SW 1271 (cell line): ENCODE measurements at regions not wholly inside any gene's neighbourhood (a gene's known extent, or its start where the extent isn't known, plus 50 kb on each side); places are given as distances from the start of the nearest gene placed in this dataset.

ENCODE experiments used
- DNase-seq, 2 experiments: peaks; one replicate each; lab custom pipeline; 2025; lab: John Stamatoyannopoulos, UW

DNA sequence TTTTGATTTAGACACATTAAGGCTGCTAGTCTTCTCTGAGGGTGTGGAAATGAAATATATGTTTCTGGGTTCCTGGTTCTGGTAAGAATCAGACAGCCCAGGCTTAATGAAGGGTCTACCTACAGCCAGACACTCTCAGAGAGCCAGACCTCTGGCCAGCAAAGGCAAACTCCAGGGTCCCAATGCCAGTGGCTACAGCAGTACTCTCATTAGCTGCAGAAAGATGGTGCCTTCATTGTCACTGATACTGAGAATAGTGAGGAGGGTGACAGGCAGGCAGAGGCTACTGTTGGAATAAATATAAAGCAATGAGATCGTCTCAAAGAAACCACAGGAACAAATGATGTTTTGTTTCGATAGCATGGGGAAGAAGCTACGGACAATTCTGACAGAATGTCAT lies 437.6 kb downstream of the GPM6A start:
- DNase-seq, result no peak

DNA sequence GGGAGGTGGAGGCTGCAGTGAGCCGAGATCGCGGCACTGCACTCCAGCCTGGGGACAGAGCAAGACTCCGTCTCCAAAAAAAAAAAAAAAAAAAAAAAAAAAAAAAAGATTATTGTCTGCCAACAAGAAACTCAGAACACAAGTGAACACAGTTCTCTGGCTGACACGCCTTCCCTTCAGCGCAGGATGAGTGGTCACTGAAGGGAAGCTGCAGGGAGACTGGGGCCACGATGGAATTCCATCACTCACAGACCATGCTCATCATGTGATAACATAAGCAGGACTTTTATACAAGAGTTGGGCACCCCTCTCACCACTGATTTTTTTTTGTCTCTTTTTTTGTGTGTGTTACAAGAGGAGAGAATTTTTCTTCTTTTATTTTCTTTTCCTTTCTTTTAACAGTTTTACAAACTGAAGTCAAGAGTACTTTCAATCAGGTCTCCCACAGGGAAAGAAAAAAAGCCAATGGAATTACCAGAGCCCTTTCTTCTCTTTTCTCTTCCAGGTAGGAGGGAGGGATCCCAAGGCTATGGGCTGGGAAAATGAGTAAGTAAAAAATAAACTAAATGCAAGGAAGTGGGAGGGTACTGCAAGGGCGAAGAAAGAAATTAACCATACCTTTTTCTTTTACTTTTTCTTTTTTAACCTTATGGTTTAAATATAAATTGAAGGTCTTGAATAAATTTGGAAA lies 435.6 kb downstream of the GPM6A start:
- DNase-seq, result no peak

DNA sequence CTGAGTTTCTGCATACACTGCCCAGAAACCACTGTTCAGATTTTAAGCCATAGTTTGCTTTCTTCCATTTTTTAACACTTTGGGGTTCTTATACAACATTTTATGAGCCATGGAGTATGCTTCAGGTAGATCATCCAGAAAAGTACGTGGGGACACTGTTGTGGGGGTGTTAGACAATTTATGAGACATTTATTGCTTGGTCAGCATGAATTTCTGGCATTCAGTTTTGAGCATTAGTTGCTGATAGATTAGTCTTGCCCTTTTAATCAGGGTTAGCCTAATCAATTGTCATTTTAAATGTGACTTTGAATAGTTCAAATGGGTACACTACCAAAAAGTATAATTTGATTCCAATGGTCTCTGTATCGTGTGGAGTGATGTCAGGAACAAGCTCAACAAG lies 434.9 kb downstream of the GPM6A start:
- DNase-seq, result no peak

DNA sequence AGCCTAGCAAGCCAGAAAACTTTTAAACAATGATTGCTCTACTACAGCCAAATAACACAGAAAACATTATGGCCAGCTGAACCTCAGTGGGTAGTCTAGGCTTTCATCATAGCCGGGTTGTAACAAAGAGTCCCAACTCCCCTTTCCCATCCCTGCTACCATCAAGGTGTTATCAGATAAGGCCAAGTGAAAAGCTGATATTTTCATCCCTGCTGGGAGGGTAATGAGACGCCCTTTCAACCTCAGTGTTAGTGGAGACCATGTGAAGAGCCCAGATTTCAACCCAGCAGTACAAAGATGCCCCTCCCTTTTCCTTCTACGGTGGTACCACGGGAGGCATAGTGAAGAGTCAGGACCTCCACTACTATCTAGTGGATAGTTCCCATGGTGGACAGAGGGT lies 433.7 kb downstream of the GPM6A start:
- no peak for DNase-seq

DNA sequence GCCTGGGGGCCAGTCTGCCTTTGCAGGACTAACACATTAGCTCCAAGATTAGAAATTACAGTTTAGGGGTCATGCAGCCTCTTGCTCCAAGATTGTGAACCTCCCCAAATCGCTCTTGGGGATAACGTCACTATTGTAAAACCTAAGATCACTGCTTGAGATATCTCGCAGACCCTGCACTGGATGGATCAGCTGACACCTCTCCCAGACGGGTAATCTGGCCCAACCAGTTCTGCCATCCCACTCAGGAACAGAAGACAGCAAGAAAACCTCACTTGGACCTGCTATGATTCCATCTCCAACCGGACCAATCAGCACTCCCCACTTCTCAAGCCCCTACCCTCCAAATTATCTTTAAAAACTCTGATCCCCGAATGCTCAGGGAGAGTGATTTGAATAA lies 431.2 kb downstream of the GPM6A start:
- no peak for DNase-seq

DNA sequence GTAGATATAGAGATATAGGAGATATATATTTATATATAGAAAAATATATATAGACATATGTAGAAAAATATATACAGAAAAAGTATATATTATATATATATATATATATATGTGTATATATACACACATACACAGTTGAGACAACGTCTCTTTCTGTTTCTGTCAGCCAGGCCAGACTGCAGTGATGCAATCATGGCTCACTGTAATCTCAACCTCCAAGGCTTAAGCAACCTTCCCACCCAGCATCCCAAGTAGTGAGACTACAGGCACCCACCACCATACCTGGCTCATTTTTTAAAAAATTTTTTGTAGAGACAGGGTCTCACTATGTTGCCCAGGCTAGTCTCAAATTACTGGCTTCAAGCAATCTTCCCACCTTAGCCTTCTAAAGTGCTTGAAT lies 426.3 kb downstream of the GPM6A start:
- no peak for DNase-seq

DNA sequence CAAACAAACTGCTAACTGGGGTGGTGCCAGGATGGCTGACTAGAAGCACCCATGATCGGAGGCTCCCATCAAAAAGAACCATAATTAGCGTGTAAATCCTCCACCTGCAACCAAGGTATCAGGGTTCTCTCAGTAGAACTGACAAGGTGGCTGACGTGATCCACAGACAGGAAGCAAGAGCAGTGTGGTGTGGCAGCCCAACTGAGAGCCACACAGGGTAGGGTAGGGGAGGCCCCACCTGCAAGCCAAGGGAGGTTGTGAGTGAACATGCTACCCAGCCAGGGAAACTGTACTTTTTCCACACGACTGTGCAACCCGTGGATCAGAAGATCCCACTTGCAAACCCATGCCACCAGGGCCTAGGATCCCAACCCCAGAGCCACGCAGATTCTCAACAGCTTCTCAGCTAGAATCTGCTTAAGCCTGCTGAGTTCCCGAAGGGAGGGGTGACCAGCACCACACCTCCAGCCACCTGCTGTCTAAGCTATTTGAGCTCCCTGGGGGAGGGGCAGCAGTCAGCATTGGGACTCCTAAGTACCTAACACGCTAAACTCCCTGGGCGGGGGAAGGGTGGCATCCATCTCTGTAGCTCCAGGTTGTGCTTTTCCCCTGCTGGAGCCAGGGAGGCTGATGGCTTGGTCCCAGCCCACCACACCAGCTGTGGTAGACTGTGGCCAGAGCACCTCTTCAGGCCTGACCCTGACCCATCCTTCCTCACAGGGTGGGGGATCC lies 425.1 kb downstream of the GPM6A start:
- DNase-seq, result no peak

DNA sequence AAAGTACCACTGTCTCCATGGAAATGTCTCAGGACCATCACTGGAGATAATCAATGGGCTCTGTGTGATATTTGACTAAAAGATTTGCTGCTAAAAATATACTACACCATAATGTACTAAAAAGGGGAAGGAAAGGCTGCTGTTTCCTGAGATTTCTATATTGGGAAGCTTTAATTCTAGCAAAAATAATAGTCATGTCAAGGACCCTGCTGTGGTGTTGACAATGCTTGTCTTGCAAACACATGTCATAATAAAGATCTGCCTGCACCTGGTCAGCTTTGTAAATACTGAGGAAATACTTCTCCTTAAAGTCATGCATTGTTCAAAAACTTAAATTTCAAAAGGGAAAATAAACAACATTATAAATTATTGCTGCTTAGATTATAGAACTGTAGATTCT lies 417.9 kb downstream of the GPM6A start:
- no peak for DNase-seq

DNA sequence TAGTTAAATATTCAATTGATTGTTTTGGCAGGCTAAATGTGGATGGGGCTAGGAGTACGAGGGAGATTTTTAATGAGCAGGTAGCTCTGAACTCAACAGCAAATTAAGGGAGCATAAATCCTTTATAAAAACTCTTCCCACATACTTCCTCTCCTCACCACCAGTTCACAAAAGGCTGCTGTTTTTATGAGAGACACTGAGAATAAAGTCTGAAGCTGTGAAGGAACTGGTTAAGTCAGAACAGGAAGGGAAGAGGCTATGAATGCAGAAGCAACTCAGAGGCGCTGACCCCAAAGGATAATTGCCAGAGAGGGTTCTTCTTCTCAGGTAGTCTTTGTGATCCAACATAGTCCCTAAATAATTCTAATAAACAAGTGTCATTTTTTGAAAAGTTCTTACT lies 406.1 kb downstream of the GPM6A start:
- no peak for DNase-seq

DNA sequence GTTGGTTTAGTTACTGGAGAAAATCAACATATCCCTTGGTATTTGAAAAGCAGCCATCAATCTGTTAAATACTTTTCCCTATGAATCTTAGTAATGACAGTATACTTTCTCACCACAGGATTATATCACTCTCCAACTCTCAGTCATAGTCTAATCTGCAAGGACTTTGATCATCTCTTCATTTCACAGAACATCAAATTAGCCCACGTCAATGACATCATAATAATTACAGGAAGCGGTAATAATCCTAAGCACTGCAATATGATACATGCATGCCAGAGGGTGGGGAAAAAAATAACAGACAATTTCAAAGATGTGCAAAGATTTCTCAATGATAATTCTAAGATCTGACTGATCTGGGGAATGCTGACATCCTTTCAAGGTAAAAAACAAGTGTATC lies 404.1 kb downstream of the GPM6A start:
- no peak for DNase-seq

DNA sequence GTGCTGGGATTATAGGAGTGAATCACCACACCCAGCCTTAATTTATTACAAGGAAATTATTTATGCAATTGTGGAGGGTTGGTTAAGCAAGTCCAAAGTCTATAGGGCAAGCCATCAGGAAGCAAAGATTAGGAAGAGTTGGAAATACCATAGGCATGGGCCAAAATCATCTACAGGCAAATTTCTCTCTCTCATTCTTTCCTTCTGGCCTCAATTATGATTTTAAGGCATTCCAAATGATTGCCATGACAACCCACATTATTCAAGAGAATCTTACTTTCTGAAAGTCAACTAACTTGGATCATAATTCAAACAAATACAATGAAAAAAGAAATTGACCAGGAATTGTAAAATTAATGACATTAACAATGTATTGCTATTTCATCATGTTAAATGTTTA lies 400.8 kb downstream of the GPM6A start:
- DNase-seq, result no peak

DNA sequence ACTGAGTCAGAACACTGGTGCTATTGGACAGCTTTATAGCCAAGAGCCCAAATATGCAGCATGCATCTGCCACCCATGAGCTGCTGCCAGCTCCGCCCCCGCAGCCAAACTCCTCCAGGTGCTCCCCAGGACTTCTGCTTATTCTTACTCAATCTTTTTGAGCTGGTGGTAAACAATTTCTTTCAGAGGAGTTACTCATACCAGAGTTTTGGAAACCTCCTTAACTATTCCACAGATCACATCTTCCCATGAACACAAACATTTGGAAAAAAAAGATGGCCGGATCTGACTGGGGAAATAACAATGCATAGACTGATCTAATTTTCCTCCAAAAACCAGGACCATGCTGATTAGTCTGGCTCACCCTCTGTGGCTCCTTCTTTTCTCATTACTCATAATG lies 399.9 kb downstream of the GPM6A start:
- DNase-seq, result no peak

DNA sequence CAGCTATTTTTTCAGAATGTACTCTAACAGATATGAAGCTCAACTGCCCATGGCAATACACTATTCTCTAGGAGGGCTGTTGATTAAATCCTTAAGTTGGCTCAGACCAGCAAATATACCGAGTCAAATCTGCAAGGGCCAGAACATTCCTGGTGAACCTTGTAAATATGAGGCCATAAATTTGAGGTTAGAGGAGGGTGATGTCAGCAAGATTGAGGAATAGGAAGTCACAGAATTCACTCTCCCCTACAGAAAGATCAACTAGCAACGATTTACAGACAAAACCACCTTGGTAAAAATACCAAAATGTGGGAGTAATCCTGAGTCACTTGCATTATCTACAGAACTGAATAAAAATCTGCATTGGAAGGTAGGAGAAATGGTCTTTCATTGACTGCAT lies 399.3 kb downstream of the GPM6A start:
- DNase-seq, result no peak

DNA sequence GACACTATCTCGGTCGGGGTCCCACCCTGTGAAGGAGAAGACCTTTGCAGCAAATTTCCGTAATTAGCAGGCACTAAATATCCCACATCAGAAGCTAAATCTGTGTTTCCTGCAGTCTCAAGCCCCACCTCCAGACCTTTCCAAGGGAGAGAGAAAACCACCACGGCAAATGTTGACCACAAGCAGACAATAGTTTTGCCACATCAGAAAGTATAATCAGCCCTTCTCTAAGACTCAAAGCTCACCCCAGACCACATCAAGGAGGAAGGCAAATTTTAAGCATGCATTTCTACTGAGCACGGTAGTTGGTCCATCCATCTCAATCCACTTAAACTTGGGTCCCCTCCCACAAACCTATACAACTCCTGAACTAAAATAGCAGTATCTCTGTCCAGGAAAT lies 398.5 kb downstream of the GPM6A start:
- no peak for DNase-seq

DNA sequence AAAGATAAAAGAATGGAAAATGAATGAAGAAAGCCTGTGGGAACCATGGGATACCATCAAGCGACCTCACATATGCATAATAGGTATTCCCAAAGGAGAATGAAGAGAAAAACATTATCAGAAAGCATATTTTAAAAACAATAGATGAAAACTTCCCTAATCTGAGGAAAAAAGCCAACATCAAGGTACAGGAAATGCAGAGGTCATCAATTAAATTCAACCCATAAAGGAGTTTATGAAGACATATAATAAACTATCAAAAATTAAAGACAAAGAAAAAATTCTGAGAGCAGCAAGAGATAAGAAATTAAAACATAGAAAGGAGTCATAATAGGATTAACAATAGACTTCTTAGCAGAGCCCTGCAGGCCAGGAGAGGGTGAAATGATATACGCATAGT lies 397.5 kb downstream of the GPM6A start:
- DNase-seq, result no peak

DNA sequence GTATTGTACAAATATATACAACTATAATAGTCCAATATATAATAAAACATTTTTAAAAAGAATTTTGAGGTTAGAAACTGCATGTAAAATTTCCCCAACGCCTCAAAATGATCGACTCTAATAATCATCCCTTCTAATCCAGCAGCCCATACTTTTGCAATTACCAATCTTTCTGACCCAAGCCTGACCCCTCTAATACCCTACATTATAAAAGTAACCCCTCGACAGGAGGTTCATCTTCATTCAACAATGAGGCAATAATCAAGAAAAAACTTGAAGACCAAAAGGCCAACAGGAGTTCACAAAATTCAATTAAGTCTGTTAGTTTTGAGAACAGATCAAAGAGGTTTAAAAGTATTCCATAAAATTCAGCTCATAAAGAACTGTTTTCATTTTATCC lies 393.5 kb downstream of the GPM6A start:
- DNase-seq, result no peak

DNA sequence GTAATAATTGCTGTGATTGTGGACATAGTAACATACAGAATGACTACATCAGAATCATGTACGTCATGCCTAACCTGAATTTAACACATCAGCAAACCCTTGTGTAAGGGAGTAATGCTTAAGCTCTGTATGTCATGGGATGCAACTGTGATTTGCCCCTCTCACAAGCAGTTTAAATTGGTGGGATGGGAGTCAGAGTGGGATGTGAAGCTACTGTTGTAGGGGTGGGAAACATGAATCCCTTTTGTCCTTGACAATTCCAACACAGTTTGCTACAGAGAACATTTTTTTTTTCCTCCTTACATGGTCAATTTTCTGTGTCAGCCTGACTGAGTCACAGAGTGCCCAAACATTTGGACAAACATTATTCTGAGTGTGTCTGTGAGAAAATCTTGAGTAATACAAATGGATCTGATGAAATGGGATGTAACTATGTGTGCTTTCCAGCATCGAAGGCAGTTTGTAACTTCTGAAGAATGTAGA lies 392.8 kb downstream of the GPM6A start:
- DNase-seq, result peak; percentile 16 to 20

DNA sequence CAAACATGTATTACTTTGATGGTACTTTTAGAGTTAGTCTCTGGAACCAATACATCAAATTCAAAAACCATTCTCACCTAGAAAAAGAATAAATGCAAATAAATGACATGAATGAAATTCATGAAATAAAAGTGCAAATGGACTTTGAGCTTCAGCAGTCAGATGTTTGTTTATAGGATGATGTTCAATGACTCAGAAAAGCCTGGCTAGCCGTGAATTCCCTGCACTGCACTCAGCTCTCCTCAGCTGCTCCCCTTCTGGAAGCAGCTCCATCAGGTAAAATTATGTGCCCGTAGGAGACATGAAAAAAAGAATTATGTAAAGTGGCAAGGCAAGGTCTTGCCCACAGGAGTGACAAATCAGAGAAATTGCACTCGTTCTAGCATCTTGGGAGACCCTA lies 390.6 kb downstream of the GPM6A start:
- DNase-seq, result no peak

DNA sequence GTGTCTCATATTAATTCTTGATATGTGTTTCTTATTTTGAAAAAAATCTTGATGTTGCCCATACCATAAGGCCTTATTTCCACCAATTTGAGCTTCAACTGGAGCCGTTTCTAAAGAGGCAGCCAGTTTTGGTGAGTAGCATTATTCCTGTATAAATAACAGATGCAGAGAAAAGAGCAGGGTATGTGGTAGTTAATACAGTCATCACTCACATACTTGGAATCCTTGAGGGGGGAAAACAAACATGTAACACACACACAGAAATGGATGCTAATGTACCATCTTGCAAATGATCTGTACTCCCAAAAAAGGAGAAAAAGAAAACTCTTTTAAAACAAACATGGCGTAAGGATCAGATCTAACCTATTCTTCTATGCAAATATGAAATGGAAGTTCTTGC lies 389.7 kb downstream of the GPM6A start:
- DNase-seq, result no peak

DNA sequence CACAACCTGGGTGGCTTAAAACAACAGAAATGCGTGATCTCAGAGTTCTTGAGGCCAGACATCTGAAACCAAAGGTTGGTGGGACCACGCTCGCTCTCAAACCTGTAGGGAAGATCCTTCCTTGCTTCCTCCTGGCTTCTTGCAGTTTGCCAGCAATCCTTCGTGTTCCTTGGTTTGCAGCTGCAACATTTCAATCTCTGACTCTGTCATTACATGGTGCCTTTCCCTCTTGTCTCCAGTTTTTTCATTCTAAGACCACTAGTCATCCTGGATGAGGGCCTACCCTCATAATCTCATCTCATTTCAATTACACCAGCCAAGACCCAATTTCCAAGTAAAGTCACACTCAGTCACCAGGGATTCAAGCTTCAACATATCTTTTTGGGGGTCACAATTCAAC lies 388.0 kb downstream of the GPM6A start:
- DNase-seq, result no peak

DNA sequence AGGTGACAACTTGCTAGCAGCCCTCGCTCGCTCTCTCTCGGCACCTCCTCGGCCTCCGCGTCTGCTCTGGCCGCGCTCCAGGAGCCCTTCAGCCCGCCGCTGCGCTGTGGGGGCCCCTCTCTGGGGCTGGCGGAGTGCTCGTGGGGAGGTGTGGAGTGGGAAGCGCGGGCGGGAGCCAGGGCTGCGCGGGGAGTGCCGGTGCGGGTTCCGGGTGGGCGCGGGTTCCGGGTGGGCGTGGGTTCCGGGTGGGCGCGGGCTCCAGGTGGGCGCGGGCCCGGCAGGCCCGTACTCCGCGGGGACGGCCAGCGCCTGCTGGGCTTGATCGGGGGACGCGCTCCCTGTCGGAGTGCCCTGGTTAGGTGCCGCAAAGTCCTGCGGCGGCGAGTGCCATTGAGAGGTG lies 384.3 kb downstream of the GPM6A start:
- no peak for DNase-seq

DNA sequence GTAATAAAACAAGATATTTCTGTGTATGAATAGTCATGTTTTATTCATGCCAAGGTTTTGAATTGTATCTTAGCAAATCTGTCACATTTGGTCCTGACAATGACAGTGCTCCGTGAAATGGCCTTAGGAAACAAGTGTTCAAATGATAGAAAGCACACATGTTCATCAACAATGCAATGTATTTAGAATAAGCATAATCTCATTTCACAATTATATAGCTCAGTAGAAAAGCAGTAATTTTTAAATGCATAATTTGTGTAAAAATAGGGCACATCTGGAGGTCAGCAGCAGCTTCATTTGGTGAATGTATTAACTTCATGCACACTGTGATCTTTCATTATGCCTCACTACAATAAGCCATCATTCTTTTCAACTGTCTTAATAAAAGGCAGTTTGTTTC lies 380.4 kb downstream of the GPM6A start:
- DNase-seq, result no peak

DNA sequence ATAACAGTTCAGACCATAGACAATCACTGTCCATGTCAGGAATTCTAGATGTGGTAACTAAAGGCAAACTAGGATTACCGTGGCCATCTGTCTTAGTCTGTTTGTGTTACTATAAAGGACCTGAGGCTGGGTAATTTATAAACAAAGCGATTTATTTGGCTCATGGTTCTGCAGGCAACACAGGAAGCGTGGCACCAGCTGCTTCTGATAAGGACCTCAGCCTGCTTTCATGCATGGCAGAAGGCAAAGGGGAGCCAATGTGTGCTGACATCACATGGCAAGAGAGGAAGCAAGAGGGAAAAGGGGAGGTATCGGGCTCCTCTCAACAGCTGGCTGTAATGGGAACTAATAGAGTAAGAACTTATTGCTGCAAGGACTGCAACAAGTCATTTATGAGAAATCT lies 376.7 kb downstream of the GPM6A start:
- no peak for DNase-seq

DNA sequence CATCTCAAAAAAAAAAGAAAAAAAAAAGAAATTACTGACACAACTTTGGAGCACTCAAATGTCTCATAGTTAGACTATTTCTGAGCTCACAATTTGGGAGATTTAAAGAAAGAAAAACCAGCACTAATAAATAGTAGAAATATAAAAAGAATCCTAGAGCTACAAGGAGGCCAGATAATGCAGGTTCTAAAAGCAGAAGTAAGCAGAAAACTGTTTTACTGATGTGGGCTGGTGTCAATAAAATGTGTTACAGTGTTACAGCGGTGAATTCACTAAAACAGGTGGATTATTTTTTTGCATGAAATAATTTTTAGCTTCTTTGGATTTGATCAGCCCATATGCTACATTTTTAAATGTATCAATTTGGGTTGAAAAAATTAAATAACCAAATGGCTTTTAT lies 375.9 kb downstream of the GPM6A start:
- no peak for DNase-seq
